NOMO-1 treated with DMSO at 0.1 percent for 48 hours (cell line): ENCODE measurements at regions not wholly inside any gene's neighbourhood (a gene's known extent, or its start where the extent isn't known, plus 50 kb on each side); places are given as distances from the start of the nearest gene placed in this dataset.
"Not testable (repeated sequence)": the region's sequence is repeated elsewhere in the genome, so short reads cannot be mapped to it uniquely, and the experiment has no call there.

Experiments used
- DNase-seq: peaks from one replicate; lab custom pipeline; 2025; ENCODE audit not compliant: unreplicated experiment; lab: John Stamatoyannopoulos, UW

GRCh38 chr16:72464597-72465368, 292.8 kb upstream of the PMFBP1 start:
- DNase-seq = no peak

DNA sequence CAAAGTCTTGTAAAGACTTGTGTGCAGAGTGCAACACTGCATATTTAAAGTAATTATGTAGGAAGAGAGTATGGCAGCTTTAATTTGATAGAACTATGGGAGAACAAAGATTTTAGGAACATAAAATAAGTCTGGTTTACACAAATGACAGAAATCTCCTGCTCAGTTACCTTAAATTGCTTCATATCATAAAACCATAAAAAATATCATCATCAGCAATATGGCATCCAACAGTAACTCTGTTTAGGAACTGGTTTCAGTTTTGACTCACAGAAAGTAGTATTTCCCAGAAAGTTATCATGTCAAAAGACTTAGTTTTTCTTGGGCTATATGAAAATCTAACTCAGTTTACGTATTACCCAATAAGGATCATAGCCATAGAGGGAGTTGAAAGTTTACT, 292.1 kb upstream of the PMFBP1 start:
- no peak for DNase-seq

- DNase-seq = no peak
Measured at GRCh38 chr16:72458035-72458434, 286.1 kb upstream of the PMFBP1 start.

DNA sequence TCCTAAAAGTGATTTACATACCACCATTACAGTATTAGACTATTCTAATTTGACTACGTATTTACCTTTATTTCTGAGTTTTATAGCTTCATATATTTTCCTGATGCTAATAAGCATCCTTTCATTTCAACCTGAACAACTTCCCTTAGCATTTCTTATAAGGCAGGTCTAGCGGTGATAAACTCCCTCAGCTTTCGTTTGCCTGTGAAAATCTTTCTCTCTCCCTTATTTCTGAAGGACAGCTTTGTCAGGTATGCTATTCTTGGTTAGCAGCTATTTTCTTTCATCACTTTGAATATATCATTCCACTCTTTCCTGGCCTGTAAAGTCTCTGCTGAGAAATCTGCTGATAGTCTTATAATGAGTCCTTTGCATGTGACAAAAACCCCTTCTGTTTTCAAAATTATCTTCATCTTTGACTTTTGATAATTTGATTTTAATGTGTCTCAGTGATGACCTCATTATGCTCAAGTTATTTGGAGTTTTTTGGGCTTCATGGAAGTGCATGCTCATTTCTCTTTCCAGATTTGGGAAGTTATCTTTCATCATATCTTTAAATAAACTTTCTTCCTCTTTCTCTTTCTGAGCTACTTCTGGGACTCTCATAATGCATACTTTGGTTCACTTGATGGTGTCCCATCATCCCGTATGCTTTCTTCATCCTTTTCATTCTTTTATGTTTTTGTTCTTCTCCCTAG, 285.4 kb upstream of the PMFBP1 start:
- peak; percentile 31 for DNase-seq

DNA sequence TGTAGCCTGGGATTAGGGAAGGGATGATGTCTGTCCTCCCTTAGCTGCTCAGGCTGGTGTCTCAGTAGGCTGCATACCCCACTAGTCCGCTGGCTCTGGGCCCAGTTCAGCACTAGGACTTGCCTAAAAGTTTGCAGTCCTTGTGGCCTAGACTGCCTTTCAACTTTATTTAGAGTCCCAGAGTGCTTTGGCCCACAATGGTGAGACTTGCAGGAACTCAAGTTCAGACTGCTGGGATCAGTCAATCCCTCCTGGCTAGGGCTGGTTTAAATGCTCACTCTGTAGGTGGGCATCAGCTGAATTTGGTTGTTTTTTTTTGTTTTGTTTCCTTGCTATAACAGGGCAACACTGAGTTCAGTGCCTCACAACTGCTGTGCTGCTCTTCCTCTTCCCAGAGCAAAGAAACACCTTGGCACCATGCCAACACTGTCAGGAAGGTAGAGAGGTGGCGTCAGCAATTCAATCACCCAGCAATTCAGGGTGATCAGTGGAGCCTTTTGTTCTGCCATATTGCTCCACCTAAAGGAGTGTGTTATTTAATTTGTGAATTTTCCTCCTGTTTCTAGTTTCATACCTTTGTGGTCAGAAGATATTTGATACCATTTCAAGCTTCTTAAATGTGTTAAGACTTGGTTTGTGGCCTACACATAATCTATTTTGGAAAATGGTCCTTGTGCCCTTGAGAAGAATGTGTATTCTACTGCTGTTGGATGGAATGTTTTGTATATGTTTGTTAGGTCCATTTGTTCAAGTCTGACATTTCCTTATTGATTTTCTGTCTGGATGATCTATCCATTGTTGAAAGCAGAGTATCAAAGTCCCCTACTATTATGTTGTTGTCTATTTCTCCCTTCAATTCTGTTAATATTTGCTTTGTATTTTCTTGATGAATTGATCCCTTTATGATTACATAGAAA, 284.0 kb upstream of the PMFBP1 start:
- DNase-seq = no peak

GRCh38 chr16:72453856-72454255, 281.9 kb upstream of the PMFBP1 start:
- DNase-seq = not testable (repeated sequence)

DNA sequence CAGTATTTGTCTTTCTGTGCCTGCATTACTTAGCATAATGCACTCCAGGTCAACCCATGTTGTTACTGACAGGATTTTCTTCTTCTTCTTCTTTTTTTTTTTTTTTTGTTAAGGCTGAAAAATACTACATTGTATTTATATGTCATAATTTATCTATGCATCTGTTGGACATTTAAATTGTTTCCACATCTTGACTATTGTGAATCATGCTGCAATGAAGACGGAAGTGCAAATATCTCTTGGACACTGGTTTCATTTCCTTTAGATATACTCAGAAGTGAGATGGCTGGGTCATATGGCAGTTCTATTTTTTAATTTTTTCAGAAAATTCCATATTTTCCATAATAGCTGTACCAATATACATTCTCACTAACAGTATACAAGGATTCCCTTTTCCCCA, 272.7 kb upstream of the PMFBP1 start:
- DNase-seq = peak; percentile 86

GRCh38 chr16:72443809-72444208, 271.9 kb upstream of the PMFBP1 start:
- no peak for DNase-seq

GRCh38 chr16:72442385-72443158, 270.6 kb upstream of the PMFBP1 start:
- DNase-seq = peak; percentile 75

- no peak for DNase-seq
Measured at GRCh38 chr16:72437891-72438290, 265.9 kb upstream of the PMFBP1 start.

DNA sequence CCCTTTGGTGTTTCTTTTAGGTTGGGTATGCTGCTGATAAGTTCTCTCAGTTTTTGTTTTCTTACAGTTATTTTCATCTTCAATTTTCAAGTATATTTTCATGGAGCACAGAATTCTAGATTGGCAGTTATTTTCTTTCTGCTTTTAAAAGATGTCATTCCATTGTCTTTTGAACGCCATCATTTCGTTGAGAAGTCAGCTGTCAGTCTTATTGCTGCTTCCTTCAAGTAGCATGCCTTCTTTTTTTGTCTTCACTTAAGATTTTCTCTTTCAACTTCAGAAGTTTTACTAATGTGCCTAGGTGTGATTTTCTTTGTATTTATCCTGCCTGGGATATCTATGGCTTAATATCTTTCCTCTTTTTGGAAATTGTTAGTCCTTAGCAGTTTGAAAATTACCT, 262.2 kb upstream of the PMFBP1 start:
- DNase-seq = no peak

GRCh38 chr16:72430121-72430520, 258.2 kb upstream of the PMFBP1 start:
- DNase-seq = no peak

DNA sequence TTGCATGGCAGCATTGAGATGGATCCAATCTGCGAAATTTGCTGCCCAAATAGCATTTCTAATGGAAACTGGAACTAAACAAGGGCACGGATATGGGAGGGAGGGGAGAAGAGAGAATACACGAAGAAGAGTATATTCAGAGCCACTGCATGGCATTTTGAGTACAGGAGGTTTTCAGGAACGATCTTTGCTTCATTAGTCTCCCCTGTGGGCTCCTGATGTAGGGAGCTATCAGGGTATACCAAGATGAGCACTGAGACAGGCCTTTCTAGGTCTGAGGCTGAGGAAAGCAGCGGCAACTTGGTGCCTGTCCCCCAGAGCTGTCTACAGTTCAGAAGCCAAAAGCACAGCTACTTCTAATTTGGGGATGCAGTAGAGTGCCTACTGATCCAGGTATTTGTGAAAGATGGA, 257.7 kb upstream of the PMFBP1 start:
- no peak for DNase-seq

- no peak for DNase-seq
Measured at GRCh38 chr16:72428681-72429376, 256.9 kb upstream of the PMFBP1 start.

DNA sequence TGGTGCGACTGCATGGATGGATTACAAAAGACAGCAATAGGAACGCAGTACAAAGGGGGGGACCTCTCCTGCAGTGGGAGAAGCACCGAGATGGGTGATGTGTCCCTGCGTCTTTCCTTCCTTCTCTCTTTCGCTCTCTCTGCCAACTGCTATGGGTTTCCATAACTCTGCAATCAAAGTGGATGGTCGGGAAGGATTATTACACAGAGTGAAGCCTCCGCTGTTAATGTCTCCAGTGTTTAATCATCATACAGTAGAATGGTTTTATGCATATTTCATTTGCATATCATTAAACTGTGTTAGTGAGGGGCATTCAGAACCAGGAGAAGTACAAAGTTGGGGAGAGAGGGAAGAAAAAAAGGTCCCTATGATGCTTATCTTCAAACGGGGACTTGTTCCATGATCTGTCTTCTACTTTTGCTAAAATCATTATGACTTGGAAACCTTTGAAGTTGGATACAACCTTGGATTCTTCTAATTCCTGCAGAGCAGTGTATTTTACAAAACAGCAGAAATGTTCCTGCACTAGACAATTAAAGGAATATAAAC, 255.9 kb upstream of the PMFBP1 start:
- no peak for DNase-seq

DNA sequence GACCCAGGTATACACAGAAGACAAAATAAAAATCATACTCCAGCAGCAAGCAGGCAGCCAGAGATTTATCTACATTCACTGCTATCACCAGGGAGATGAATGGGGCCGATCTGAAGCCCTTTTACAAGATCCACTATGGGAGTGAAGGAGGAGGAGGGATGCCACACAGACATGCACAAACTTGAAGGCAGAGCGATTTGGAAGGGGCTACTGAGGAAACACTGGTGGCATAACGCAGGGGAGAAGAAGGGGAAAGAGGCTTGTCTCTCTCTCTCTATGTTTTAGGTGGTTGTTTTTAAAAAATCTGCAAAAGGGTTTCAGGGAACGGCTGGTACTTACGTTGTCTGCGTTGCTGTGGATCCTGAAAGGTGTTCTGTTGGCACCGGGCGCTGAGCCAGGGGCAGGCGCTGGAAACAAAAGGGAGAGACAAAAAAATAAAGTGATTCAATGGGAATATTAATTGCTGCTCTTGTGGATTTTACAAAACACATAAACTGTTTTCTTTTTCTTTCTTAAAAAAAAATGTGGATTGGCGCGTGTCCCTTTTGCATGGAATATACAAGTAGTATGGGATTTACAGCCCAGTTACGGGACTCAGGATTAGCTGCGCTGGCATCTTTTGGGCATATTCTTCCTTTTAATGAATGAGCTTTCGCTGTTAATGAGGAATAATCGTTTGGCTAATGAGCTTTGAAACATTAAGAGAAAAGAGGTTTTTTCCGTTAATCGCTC, 255.3 kb upstream of the PMFBP1 start:
- DNase-seq = no peak

DNA sequence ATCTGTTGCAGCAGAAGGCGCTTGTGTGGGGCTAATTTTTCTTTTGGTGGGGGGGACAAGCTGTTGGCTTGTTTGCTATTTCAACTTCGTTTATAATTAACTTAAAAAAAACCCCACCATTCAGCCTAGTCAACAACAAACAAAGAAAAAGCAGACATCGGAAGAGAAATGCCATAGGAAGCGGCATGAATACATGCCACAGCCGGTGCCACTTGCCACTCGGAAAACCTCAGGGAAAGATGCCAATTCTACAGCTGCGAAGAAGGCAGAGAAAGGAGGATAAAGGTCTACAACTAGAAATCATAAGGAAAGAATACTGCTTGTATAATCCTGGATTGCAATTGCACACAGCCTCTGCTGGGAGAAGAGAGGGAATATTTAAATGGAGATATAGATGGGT, 254.4 kb upstream of the PMFBP1 start:
- no peak for DNase-seq

DNA sequence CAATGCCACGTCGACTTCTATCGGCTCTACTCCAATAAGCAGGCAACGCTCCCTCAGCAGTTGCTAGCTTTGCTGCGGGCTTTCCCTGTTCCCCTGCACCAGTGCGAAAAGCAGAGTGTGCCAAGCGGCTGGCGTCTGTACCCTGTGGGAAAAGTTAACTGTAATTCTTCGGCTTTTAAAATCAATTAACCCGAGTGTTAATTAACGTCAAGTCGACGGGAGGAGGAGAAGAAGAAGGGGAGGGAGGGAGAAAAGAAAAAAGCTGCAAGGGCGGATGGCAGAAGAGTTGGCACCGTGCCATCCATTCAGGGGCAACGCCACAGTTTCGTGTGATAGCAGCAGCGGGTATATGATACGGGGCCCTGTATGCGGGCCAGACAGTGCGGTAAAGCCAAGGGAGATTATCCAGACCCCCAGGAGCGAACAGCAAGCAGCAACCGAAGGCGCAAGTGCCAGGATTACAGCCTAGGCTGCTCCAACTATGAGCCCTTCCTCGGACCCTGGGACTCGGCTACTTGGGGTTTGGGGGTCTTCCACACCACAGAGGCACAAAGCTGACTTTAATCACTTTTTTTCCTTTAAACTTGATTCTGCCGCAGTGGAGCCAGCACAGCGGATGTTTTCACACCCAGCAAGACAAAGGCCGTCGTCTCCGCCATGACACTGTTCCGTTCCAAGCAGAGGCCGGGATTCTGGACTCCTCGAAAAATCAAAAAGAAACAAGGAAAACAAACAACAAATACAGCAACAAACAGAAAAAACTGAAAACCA, 253.8 kb upstream of the PMFBP1 start:
- no peak for DNase-seq

DNA sequence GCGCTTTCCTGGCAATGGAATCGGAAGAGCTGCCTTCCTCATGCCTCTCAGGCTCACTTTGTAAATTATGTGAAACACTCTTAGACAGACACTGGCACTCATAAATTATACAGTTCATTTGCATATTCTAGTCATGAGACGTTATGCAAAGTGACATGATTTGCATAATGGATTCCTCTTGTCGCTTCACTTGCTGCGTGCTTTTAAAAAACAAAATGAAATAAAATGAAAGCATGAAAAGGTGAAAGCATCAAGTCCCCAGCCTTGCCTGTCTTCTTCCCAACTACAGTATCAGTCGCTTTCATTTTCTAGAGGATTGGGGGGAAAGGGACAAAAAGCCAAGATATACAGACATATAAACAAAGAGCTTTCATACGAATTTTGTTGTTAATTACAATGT, 252.8 kb upstream of the PMFBP1 start:
- DNase-seq = no peak
